ENCODE measurements at regions not wholly inside any gene's neighbourhood (a gene's known extent, or its start where the extent isn't known, plus 50 kb on each side); places are given as distances from the start of the nearest gene placed in this dataset.

- Histone ChIP-seq H3K4me3 (no peak overlapping the region), H3K9me3 (no peaks in the 10 kb centered on the region), H3K27ac (no peak overlapping the region), H3K4me2 (no peak overlapping the region), H3K4me1 (peaks cover 8% of the 10 kb centered on the region; the same call in 2 of the 3 replicates)
- 68% methylated on average over 2 of the region's 2 CpGs for WGBS (ENCODE audit: missing lambda C conversion rate)
- CTCF ChIA-PET = no interaction called here
- ATAC-seq (no peak), FAIRE-seq (no peak), DNase-seq (ENCODE audit: low read depth in 1 of 2, low spot score in 1 of 2) (no peak)
- POLR2A ChIA-PET = no interaction called here
- no peak for TF ChIP-seq POLR2AphosphoS2 (conservative IDR thresholded peaks at IDR 0.05; ENCODE audit: low read length)
- no peak for TF ChIP-seq PBX3 (IDR thresholded peaks at IDR 0.05)
- TF ChIP-seq, protein P1, sequence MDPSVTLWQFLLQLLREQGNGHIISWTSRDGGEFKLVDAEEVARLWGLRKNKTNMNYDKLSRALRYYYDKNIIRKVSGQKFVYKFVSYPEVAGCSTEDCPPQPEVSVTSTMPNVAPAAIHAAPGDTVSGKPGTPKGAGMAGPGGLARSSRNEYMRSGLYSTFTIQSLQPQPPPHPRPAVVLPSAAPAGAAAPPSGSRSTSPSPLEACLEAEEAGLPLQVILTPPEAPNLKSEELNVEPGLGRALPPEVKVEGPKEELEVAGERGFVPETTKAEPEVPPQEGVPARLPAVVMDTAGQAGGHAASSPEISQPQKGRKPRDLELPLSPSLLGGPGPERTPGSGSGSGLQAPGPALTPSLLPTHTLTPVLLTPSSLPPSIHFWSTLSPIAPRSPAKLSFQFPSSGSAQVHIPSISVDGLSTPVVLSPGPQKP (IDR thresholded peaks at IDR 0.05; ENCODE audit: low read depth, low read length) = no peak
- TF ChIP-seq EP300 (IDR thresholded peaks at IDR 0.05) = no peak
- TF ChIP-seq CEBPB (IDR thresholded peaks at IDR 0.05) = no peak
- no peak for TF ChIP-seq SREBF2 (IDR thresholded peaks at IDR 0.05)
- no peak for TF ChIP-seq CHD2 (IDR thresholded peaks at IDR 0.05; ENCODE audit: low read length, partially characterized antibody)
- no peak for TF ChIP-seq GATA3 (IDR thresholded peaks at IDR 0.05; ENCODE audit: borderline replicate concordance)
- no peak for TF ChIP-seq ZFP36 (IDR thresholded peaks at IDR 0.05; ENCODE audit: borderline replicate concordance, partially characterized antibody)
- no peak for TF ChIP-seq KDM5A (IDR thresholded peaks at IDR 0.05)
- no peak for TF ChIP-seq MYC (IDR thresholded peaks at IDR 0.05; ENCODE audit: borderline replicate concordance, low read length)
- no peak for TF ChIP-seq CBX8 (IDR thresholded peaks at IDR 0.05)
- no peak for TF ChIP-seq BCL3 (IDR thresholded peaks at IDR 0.05)
- TF ChIP-seq, protein P2, sequence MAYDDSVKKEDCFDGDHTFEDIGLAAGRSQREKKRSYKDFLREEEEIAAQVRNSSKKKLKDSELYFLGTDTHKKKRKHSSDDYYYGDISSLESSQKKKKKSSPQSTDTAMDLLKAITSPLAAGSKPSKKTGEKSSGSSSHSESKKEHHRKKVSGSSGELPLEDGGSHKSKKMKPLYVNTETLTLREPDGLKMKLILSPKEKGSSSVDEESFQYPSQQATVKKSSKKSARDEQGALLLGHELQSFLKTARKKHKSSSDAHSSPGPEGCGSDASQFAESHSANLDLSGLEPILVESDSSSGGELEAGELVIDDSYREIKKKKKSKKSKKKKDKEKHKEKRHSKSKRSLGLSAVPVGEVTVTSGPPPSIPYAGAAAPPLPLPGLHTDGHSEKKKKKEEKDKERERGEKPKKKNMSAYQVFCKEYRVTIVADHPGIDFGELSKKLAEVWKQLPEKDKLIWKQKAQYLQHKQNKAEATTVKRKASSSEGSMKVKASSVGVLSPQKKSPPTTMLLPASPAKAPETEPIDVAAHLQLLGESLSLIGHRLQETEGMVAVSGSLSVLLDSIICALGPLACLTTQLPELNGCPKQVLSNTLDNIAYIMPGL (CRISPR knock-in tag; IDR thresholded peaks at IDR 0.05; ENCODE audit: borderline replicate concordance) = no peak
Observed at GRCh38 chr1:219523411-219523810, 89.5 kb downstream of the ZC3H11B start.

DNA sequence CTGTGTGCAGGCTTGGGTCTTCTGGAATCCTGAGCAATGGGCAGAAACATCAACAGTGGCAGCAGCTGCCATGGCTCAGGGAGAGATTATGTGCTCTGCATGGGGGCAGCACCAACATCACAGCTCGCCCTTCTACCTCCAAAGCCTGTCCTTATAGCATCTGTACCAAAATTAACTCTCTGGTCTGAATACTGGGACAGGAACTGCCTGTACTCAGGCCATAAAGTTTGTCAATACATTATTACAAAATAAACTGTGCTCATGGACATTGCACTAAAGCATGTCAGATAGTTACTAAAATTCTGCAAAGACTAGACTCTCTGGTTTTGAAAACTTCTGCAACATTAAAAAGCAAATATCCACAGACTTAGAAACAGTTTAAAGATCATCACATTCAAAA, 91.6 kb downstream of the ZC3H11B start:
- TF ChIP-seq RFX5 (IDR thresholded peaks at IDR 0.05) = no peak
- no peak for TF ChIP-seq MAFK (IDR thresholded peaks at IDR 0.05; ENCODE audit: partially characterized antibody)
- no peak for TF ChIP-seq MAZ (IDR thresholded peaks at IDR 0.05; ENCODE audit: borderline replicate concordance, low read depth, low read length)
- no peaks in the 10 kb centered on the region for H3K9me3 ChIP-seq
- WGBS (ENCODE audit: missing lambda C conversion rate) = no CpG with 5 or more reads among the region's 1 CpG
- peaks cover 15% of the 10 kb centered on the region; the same call in 2 of the 3 replicates for H3K4me1 ChIP-seq
- H3K27ac ChIP-seq = no peak overlapping the region
- no peak overlapping the region for H3K4me3 ChIP-seq
- DNase-seq (ENCODE audit: low read depth in 1 of 2, low spot score in 1 of 2) (no peak), FAIRE-seq (no peak), ATAC-seq (no peak)
- no peak overlapping the region for H3K4me2 ChIP-seq
- CTCF ChIA-PET = interaction anchor here (0.9 kb wide), 1 partner anchor 13 kb away, joined by 3 read pairs; no protein-coding TSS in a partner anchor
- POLR2A ChIA-PET = no interaction called here

DNA sequence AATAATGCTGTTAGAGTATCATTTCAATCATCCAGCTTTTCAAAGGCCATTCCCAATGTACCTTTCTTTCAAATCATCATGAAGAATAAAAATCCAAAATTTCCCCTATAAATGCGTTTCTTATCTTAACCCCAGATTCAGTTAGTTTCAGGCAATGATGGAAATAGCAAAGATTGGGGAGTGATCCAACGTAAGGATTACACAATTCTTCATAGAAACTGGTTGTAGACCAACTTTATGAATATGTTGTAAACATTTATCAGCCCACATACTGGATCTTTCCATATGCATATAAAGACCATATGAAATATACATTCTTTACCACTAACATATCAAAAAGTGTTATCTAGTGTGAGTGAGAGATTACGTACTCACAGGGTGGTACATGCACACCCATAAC, 92.7 kb downstream of the ZC3H11B start:
- peaks cover 15% of the 10 kb centered on the region; the same call in 2 of the 3 replicates for H3K4me1 ChIP-seq
- no peak for TF ChIP-seq KDM5A (IDR thresholded peaks at IDR 0.05)
- no peak for TF ChIP-seq NFE2L2 (conservative IDR thresholded peaks at IDR 0.05; ENCODE audit: low read length)
- no peak for TF ChIP-seq ZNF302 (CRISPR knock-in tag; IDR thresholded peaks at IDR 0.05)
- TF ChIP-seq RARB (CRISPR knock-in tag; IDR thresholded peaks at IDR 0.05) = no peak
- no peak for TF ChIP-seq HDAC2 (IDR thresholded peaks at IDR 0.05)
- no peak for TF ChIP-seq ZC3H11A (IDR thresholded peaks at IDR 0.05)
- no peak for TF ChIP-seq HOXB5 (CRISPR knock-in tag; IDR thresholded peaks at IDR 0.05)
- no peak for TF ChIP-seq NR3C1 (IDR thresholded peaks at IDR 0.05)
- no peak for TF ChIP-seq SMC3 (IDR thresholded peaks at IDR 0.05)
- no peak for TF ChIP-seq FOSL2 (IDR thresholded peaks at IDR 0.05)
- no peak for TF ChIP-seq FOSL2 (CRISPR knock-in tag; IDR thresholded peaks at IDR 0.05)
- TF ChIP-seq RCOR1 (IDR thresholded peaks at IDR 0.05; ENCODE audit: low read depth, low read length) = no peak
- CTCF ChIA-PET = no interaction called here
- no peak overlapping the region for H3K27ac ChIP-seq
- POLR2A ChIA-PET = no interaction called here
- DNase-seq (ENCODE audit: low read depth in 1 of 2, low spot score in 1 of 2) (no peak), FAIRE-seq (no peak), ATAC-seq (no peak)
- H3K4me3 ChIP-seq = no peak overlapping the region
- no peak overlapping the region for H3K4me2 ChIP-seq
- no peaks in the 10 kb centered on the region for H3K9me3 ChIP-seq
- 67% methylated on average over 3 of the region's 3 CpGs for WGBS (ENCODE audit: missing lambda C conversion rate)

Data from A549 (cell line).